Tibial artery (tissue), 4 donors: ENCODE measurements at regions not wholly inside any gene's neighbourhood (a gene's known extent, or its start where the extent isn't known, plus 50 kb on each side); places are given as distances from the start of the nearest gene placed in this dataset.

Source experiments
- DNase-seq, 2 donors: peaks; one replicate each; pipeline ENCODE4 v3.0.0-alpha.2; 2019
- H3K27ac ChIP-seq, 2 donors: fragments of 200-600 bp; sonication (generic) in 1 of 2; 1 replicate in 1 of 2; 2 replicates in 1 of 2; pipeline ENCODE4 v1.5.1; 2018 to 2019; ENCODE audit warnings: mild to moderate bottlenecking in 1 of 2
- H3K27me3 ChIP-seq, 2 donors: fragments of 200-600 bp; sonication (generic) in 1 of 2; one replicate each; pipeline versions ENCODE4 v1.5.1 to v1.6.0; 2016 to 2019
- H3K36me3 ChIP-seq, 3 donors: fragments of 200-600 bp; sonication (generic) in 2 of 3; one replicate each; pipeline ENCODE4 v1.5.1; 2016 to 2019; ENCODE audit warnings: mild to moderate bottlenecking in 2 of 3
- H3K4me1 ChIP-seq, 4 donors: fragments of 200-600 bp; sonication (generic) in 2 of 4; 1 replicate in 3 of 4; 2 replicates in 1 of 4; pipeline ENCODE4 v1.5.1; 2016 to 2019
- H3K4me3 ChIP-seq, 2 donors: fragments of 200-600 bp; sonication (generic) in 1 of 2; 1 replicate in 1 of 2; 2 replicates in 1 of 2; pipeline ENCODE4 v1.5.1; 2018 to 2019; ENCODE audit warnings: mild to moderate bottlenecking in 2 of 2
- H3K9me3 ChIP-seq, 3 donors: fragments of 200-600 bp; sonication (generic) in 1 of 3; one replicate each; pipeline ENCODE4 v1.5.1; 2016 to 2019
- CTCF ChIP-seq, 2 experiments: fragments of 200-600 bp in 1 of 2; fragments of 450-650 bp in 1 of 2; IDR thresholded peaks; one replicate each; pipeline ENCODE4 v1.5.1; 2017 to 2019; ENCODE audit warnings: antibody characterized with exemption in 2 of 2, mild to moderate bottlenecking in 1 of 2, moderate library complexity in 1 of 2
- intact Hi-C: fragments of 100-400 bp; cut with DNase I; formaldehyde crosslinking; loops from one replicate; pipeline ENCODE4 v1.15.0; 2023; ENCODE audit warnings: low total_unique reads

GRCh38 chr5:12759377-12759776 is 855.1 kb upstream of the CTNND2 start:
- DNase-seq = no peak
- H3K9me3 ChIP-seq = no peaks in the 10 kb centered on the region
- H3K36me3 ChIP-seq = no peaks in the 10 kb centered on the region
- H3K4me1 ChIP-seq = no peaks in the 10 kb centered on the region
- H3K27me3 ChIP-seq = no peaks in the 10 kb centered on the region
- TF ChIP-seq CTCF (IDR thresholded peaks at IDR 0.05) = no peak
- intact Hi-C loops = no loop called here
- H3K27ac ChIP-seq = no peak overlapping the region
- no peak overlapping the region for H3K4me3 ChIP-seq

GRCh38 chr5:12757035-12757434 is 852.8 kb upstream of the CTNND2 start:
- intact Hi-C loops = no loop called here
- Histone ChIP-seq H3K4me3 (no peak overlapping the region), H3K27ac (no peak overlapping the region), H3K27me3 (no peaks in the 10 kb centered on the region), H3K4me1 (no peaks in the 10 kb centered on the region), H3K36me3 (no peaks in the 10 kb centered on the region), H3K9me3 (no peaks in the 10 kb centered on the region)
- DNase-seq = no peak
- no peak for TF ChIP-seq CTCF (IDR thresholded peaks at IDR 0.05)

DNA sequence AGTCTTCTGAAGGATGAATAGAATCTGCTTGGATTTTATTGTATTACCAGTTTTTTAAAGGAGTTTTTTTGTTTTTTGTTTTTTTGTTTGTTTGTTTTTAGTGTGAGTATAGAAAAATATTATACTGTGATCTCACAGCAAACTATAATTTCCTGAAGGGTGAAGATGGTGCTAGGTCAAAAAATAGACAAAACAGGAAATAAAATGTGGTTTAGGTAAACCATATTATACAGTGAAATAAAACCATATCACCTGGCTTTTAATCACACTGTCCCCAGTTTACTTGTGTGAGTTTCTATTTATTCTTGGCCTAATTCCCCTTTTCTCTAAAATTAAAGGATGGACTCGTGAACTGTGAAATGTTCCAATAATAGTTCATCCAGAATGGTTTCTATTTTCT is 841.3 kb upstream of the CTNND2 start:
- Histone ChIP-seq H3K27ac (no peak overlapping the region), H3K9me3 (no peaks in the 10 kb centered on the region), H3K27me3 (no peaks in the 10 kb centered on the region), H3K36me3 (no peaks in the 10 kb centered on the region), H3K4me3 (no peak overlapping the region), H3K4me1 (no peaks in the 10 kb centered on the region)
- intact Hi-C loops = no loop called here
- no peak for TF ChIP-seq CTCF (IDR thresholded peaks at IDR 0.05)
- DNase-seq = no peak

DNA sequence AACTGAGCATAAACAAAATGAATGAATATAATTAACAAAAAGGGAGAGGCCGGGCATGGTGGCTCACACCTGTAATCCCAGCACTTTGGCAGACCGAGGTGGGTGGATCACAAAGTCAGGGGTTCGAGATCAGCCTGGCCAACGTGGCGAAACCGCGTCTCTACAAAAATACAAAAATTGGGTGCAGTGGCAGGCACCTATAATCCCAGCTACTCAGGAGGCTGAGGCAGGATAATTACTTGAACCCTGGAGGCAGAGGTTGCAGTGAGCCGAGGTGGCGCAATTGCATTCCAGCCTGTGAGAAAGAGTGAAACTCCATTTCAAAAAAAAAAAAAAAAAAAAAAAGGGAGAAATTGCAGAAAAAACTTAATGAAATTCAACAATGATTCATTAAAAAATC is 839.3 kb upstream of the CTNND2 start:
- no peak for TF ChIP-seq CTCF (IDR thresholded peaks at IDR 0.05)
- no peaks in the 10 kb centered on the region for H3K4me1 ChIP-seq
- intact Hi-C loops = no loop called here
- no peak for DNase-seq
- H3K9me3 ChIP-seq = no peaks in the 10 kb centered on the region
- no peak overlapping the region for H3K4me3 ChIP-seq
- no peak overlapping the region for H3K27ac ChIP-seq
- H3K27me3 ChIP-seq = no peaks in the 10 kb centered on the region
- no peaks in the 10 kb centered on the region for H3K36me3 ChIP-seq

DNA sequence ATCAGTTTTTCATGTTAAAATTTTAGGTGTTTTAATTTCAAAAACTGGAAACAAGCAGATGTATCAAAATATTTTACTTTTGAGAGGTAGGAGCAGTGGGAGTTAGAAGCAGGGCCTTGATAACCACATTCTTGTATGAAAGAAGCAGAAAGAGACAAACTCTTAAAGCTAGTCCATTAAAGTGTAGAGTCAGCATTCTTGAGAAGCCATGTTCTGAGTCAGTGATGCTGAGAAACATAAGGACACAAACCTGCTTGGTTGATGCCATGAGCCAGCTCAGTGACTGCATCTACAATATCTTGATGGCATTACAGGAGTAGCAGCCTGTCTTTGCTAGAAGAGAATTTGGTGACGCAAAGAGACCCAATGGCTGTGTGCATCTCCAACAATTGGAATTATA is 826.1 kb upstream of the CTNND2 start:
- no peaks in the 10 kb centered on the region for H3K36me3 ChIP-seq
- H3K9me3 ChIP-seq = no peaks in the 10 kb centered on the region
- intact Hi-C loops = no loop called here
- no peaks in the 10 kb centered on the region for H3K27me3 ChIP-seq
- no peak overlapping the region for H3K27ac ChIP-seq
- no peaks in the 10 kb centered on the region for H3K4me1 ChIP-seq
- no peak for DNase-seq
- H3K4me3 ChIP-seq = no peak overlapping the region
- no peak for TF ChIP-seq CTCF (IDR thresholded peaks at IDR 0.05)

- no peaks in the 10 kb centered on the region for H3K9me3 ChIP-seq
- DNase-seq = no peak
- no peak for TF ChIP-seq CTCF (IDR thresholded peaks at IDR 0.05)
- intact Hi-C loops = no loop called here
- H3K4me1 ChIP-seq = no peaks in the 10 kb centered on the region
- no peak overlapping the region for H3K4me3 ChIP-seq
- H3K27ac ChIP-seq = no peak overlapping the region
- no peaks in the 10 kb centered on the region for H3K36me3 ChIP-seq
- no peaks in the 10 kb centered on the region for H3K27me3 ChIP-seq
These were observed 812.4 kb upstream of the CTNND2 start for GRCh38 chr5:12716664-12717063.
